Myocyte (in vitro differentiated cells): ENCODE measurements at regions not wholly inside any gene's neighbourhood (a gene's known extent, or its start where the extent isn't known, plus 50 kb on each side); places are given as distances from the start of the nearest gene placed in this dataset.

ENCODE experiments used
- DNase-seq: peaks from one replicate; pipeline ENCODE4 v3.0.0-alpha.2; 2012; ENCODE audit warnings: low read depth

GRCh38 chr4:81954271-81954670, 419.5 kb downstream of the HNRNPD start:
- no peak for DNase-seq

GRCh38 chr4:81951891-81952455, 421.8 kb downstream of the HNRNPD start:
- no peak for DNase-seq

DNA sequence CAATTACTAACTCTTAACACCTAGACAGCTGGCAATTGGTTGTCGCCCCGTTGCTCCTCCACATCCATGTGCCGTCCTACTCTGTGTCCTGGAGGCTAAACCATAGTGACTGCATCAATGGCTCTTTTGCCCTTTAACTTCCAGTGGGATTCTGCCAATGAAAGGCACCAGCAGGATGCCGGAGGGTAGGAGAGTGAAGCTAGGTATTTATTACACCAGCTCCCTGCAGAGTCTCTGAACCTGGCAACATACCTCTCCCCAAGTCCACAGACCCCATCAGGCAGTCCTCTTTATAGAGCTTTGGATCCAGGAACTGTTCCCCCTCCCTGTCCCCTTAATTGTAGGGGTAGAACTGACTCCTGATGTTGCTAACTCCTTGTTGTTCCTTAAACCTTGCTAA, 426.8 kb downstream of the HNRNPD start:
- DNase-seq = no peak

DNA sequence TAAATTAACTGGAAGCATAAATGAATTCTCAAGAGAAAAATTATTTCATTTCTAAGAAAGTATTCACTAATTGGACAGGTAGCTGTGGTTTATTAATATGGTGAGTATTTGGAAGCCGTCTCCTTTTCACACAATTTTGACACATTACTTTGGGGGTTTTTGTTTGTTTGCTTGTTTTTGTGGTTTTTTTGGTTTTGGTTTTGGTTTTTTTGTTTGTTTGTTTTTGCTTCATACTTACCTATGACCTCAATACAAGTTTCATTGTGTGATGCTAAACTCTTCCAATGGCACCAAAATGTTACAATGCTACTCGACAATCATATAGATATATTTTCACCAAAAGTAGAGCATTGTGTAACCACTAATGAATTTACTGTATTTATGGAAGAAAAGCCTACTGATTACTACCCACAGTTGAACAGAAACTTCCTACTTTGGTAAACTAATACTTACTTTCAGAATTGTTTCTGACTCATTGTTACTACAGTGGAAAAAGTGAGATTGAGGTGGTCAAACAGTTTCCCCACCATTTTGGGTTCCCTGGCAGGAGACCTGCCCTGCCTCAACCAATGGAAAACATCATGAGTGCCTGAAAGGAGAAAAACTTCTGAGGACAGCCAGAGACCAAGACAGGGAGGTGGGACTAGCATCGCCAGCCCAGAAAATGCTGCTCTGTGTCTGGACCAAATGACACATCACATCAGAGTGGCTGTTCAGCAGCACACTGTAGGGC, 443.1 kb downstream of the HNRNPD start:
- DNase-seq = no peak

DNA sequence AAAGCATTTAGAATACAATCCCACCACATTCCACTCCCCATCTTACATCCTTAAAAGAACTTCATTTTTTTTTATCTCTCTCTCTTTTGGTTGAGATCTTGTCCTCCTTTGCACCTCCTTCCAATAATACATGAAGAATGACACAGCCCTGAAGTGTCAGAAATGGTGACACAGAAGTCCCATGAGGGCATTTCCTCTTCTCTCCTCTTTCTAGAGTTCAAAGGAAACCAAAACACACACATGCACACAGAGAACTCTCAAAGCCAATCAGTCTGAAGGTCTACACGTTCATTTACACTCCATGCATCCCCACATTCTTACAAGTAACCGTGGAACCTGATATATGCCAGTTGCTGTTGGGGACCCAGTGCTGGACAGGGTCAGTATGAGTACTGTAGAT, 450.7 kb downstream of the HNRNPD start:
- DNase-seq = no peak

DNA sequence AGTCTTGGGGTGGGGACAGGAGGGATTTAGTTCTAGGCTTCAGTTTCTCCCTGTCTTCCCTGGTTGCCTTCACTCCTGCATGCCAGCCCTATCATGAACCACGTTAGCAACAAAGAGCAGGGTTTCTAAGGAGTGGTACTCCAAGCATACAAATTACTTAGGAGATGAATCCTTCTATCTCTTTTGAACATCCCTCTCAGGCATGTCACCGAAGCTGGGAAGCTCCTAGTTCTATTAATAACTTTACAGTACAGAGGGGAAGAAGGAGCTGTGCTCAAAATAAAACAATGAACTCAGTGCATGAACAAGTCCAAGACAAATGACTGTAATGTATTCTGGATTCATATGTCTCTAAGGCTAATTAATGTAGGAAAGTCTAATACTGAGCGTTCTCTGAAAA, 450.6 kb upstream of the RASGEF1B start:
- DNase-seq = no peak

- no peak for DNase-seq
Observed at GRCh38 chr4:81921751-81922159, 450.0 kb upstream of the RASGEF1B start.

DNA sequence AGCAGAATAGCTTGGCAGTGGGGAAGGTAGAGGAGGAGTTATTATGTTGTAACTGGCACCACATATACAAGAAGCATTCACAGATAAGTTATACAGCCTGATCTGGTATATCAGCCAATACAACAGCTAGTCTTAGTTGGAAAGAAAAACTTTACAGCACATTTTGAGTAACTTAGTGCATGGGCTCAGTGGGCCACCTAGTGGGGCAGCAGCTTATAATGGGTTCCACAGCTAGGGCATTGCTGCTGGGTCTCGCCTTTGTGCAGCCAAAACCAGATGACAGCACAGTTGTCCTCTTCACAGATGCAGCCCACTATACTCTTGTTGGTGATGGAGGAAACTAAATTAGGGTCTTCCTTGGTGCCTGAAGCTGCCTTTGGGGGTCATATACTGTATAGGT, 448.1 kb upstream of the RASGEF1B start:
- DNase-seq = no peak

- DNase-seq = no peak
Observed at GRCh38 chr4:81919223-81919622, 447.5 kb upstream of the RASGEF1B start.

- no peak for DNase-seq
Observed at GRCh38 chr4:81915430-81915829, 443.7 kb upstream of the RASGEF1B start.

GRCh38 chr4:81914623-81915022, 442.9 kb upstream of the RASGEF1B start:
- no peak for DNase-seq

- no peak for DNase-seq
Observed at GRCh38 chr4:81913427-81913879, 441.7 kb upstream of the RASGEF1B start.

- no peak for DNase-seq
Observed at GRCh38 chr4:81912376-81913030, 440.8 kb upstream of the RASGEF1B start.

- DNase-seq = no peak
Observed at GRCh38 chr4:81906905-81907304, 435.2 kb upstream of the RASGEF1B start.

GRCh38 chr4:81905971-81906370, 434.3 kb upstream of the RASGEF1B start:
- no peak for DNase-seq

GRCh38 chr4:81904121-81904520, 432.4 kb upstream of the RASGEF1B start:
- DNase-seq = no peak

DNA sequence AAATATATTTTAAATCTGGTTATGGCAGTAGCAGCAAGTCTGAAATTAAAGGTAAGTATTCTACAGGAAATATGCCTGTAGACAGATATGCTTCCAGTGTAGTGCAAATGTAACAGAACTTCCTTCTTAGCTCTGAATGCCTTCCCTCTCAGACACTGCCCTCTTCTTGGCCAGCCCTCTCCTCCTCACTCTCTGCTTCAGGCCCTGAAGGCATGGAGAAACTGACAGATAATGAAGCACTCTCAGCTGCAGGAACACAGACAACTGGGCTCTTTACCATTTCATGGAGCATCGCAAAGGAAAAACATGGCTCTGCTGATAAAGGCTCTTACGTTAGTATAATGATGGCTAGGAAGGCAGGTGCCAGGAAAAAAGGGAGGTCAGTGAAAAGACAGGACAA, 431.5 kb upstream of the RASGEF1B start:
- DNase-seq = no peak

DNA sequence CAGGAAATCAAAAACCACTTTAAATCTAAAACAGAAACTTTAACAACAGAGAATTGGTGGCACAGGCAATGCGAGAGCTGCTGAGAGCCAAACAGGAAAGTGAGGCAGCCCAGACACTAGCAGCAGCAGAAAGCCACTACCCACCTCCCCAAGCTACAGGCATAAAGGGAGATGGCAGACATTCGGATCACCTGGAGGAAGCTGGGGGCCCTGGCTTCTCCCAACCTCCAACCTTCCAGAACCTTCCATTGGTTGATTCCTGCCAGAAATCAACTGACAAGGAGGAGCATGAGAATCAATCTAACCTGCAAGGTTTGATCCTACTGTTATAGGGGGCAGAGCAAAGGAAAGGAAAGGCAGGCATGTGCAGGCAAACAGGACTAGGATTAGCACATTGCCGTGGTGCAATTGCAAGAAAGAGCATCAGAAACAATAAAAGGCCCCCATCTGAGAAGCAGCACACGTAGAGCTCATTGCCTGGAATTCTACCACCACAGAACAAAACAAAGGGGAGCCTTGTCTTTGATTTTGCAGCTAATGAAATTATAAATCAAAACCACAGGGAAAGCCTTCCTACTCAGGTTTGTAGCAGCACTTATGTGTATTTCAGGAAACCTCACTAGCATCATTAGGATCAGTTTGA, 427.3 kb upstream of the RASGEF1B start:
- no peak for DNase-seq

DNA sequence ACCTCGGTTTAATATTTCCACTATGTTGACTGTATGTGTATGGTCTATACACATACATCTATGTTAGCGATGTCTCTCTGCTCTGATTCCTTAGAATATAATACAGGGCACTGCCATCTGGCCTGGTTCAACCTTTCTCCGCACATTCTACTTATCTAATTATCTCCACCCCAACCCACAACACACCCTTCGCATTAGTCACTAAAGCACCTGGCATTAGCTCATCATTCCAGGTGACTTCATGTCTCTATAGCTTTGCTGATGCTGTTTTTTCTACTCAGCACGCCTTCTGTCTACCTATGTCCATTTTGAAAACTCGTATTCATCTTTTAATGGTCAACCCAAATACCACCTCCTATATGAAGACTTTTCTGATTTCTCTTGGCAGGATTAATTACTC, 425.2 kb upstream of the RASGEF1B start:
- DNase-seq = no peak

- DNase-seq = no peak
Observed at GRCh38 chr4:81891005-81891996, 419.6 kb upstream of the RASGEF1B start.

DNA sequence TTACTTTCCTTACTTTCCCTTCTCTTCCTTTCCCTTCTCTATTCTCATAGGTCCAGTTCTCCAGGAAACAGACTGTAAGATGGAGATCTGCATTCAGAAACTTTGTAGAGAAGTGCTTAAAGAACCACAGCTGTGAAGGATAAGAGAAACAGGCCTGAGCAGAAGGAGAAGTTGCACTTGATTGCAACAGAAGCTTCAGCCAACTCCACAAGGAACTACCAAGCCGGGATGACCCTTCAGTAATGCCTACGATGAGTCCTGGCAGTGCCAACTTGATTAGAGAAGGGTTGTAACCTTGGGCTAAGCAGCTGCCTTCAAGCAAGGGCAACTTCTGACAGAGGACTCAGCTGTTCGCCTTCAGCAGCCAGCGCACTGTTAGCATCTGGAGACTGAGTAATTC, 413.3 kb upstream of the RASGEF1B start:
- no peak for DNase-seq
